ENCODE measurements at regions not wholly inside any gene's neighbourhood (a gene's known extent, or its start where the extent isn't known, plus 50 kb on each side); places are given as distances from the start of the nearest gene placed in this dataset.

DNA sequence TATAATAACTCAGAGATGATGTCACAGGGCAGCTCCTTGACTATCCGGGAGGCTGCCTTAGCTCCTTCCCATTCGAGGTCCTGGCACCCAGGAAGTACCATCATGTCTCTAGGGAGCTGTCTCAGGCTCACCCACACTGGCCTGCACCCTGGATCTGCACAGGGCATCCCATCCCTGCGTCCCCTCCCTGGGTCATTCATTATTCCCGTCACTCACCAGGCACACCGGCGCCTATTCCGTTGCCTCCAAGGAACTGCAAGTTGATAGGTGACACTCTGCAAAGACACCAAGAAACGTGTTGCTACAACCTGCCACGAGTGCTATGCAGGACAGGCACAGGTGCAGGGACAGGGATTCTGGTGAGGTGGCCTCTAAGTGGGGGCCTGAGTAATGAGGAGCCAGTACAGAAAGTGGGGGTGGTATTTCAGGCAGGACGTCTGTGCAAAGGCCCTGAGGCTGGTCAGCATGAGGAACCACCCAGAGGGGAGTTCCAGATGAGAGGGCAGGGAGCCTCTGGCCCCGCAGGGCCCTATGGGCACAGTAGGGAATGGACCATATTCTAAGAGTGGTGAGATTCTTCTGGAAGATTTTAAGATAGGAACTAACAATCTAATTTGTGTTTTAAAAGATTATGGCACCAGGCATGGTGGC lies 71.6 kb upstream of the SHANK2 start:
- TF ChIP-seq, protein P1, sequence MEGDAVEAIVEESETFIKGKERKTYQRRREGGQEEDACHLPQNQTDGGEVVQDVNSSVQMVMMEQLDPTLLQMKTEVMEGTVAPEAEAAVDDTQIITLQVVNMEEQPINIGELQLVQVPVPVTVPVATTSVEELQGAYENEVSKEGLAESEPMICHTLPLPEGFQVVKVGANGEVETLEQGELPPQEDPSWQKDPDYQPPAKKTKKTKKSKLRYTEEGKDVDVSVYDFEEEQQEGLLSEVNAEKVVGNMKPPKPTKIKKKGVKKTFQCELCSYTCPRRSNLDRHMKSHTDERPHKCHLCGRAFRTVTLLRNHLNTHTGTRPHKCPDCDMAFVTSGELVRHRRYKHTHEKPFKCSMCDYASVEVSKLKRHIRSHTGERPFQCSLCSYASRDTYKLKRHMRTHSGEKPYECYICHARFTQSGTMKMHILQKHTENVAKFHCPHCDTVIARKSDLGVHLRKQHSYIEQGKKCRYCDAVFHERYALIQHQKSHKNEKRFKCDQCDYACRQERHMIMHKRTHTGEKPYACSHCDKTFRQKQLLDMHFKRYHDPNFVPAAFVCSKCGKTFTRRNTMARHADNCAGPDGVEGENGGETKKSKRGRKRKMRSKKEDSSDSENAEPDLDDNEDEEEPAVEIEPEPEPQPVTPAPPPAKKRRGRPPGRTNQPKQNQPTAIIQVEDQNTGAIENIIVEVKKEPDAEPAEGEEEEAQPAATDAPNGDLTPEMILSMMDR (IDR thresholded peaks at IDR 0.05) = no peak
- no peak for TF ChIP-seq POLR2A (IDR thresholded peaks at IDR 0.05)
